ENCODE measurements at regions not wholly inside any gene's neighbourhood (a gene's known extent, or its start where the extent isn't known, plus 50 kb on each side); places are given as distances from the start of the nearest gene placed in this dataset.

DNA sequence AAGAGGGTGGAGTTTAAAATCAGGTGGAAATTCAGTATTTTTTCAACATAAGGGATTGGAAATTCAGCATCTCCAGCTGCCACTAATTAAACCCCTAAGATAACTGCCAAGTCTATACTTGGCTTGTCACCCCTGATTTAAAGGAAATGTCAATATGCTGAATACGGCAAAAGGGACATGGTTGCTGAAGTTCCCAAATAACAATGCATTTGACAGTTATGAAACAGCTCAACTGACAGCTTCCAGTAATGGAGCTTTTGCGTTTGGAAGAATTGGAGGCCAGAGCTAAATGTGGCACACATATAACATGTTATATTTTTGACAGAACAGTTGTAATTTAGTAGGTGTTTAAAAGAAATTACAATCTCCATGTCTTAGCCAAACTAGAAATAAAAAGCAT lies 1867.9 kb upstream of the LRRTM1 start:
- TF ChIP-seq, protein P1, sequence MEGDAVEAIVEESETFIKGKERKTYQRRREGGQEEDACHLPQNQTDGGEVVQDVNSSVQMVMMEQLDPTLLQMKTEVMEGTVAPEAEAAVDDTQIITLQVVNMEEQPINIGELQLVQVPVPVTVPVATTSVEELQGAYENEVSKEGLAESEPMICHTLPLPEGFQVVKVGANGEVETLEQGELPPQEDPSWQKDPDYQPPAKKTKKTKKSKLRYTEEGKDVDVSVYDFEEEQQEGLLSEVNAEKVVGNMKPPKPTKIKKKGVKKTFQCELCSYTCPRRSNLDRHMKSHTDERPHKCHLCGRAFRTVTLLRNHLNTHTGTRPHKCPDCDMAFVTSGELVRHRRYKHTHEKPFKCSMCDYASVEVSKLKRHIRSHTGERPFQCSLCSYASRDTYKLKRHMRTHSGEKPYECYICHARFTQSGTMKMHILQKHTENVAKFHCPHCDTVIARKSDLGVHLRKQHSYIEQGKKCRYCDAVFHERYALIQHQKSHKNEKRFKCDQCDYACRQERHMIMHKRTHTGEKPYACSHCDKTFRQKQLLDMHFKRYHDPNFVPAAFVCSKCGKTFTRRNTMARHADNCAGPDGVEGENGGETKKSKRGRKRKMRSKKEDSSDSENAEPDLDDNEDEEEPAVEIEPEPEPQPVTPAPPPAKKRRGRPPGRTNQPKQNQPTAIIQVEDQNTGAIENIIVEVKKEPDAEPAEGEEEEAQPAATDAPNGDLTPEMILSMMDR (conservative IDR thresholded peaks at IDR 0.05): no peak

DNA sequence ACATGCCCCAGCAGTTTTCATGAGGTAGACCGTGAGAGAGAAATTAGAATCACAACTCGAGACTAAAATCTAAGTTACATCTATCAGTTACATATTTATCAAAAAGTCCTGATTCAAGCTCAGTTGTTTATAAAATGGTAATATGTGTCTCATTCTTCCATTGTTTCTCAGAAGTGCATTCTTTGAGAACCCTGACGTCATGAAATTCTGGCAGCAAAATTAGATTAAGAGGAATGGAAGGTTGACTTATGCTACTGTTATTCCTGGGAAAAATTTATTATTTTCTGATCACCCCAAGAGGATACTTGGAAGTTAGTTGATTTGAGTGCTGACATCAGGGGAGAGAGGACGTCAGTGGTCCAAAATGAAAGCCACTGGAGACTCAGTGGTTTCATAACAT lies 1864.8 kb upstream of the LRRTM1 start:
- H3K27ac ChIP-seq: no peak overlapping the region
- TF ChIP-seq, protein P1 (conservative IDR thresholded peaks at IDR 0.05): no peak

More for the DNA sequence above, 1867.9 kb upstream of the LRRTM1 start:
- no peak overlapping the region for H3K27ac ChIP-seq

DNA sequence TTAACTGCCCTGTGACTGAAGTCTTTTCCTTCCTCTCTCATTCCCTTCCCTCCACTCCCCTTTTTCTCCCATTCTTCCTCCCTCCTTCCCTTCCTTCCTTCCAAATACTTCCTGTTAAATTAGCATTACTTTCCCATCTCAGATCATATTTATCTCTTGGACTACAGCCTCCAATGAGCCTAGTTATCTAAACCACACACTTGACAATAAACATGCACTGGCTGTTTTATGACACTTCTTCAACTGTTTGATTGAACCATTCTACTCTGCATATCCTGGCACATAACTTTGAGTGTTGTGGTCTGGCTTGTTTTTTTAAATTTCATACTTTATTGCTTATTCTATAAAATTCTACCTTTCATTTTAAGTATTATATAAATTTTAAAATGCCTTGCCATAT lies 1860.8 kb upstream of the LRRTM1 start:
- no peak overlapping the region for H3K27ac ChIP-seq
- TF ChIP-seq, protein P1 (conservative IDR thresholded peaks at IDR 0.05): no peak

DNA sequence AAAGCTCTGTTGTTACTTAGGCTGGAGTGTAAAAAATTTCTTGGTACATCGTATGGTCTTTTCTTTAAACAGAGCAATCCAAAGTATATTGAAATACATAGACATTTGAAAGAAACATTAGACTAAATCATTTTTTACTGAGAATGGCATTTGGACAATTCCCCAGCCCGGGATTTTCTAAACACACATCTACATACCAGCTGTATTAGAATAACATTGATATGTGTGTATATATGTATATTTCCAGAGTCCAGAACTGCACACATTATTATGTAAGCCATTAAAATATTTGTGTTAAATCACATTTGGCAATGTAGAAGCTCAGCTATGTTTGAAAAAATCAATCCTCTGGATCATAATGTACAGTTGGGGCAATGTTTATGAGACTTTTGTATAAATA lies 1853.6 kb upstream of the LRRTM1 start:
- TF ChIP-seq, protein P1 (conservative IDR thresholded peaks at IDR 0.05): no peak
- H3K27ac ChIP-seq: no peak overlapping the region

DNA sequence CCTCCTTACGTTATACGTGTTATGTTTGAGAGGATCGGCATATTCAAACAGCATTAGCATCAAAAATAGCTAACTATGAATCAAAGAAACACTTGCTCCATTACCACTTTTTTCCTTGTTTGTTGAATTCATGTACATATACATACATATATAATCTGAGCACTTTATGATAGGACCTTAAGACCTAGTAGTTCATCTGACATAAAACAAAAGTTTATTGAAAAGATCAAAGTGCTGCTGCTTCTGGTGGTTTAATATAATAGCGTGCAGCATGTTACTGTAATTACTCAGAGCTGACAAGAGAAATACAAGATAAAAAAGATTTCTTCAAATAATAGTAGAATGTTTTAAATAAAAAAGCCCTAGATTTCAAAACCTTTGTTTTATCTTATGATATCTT lies 1850.9 kb upstream of the LRRTM1 start:
- TF ChIP-seq, protein P1 (conservative IDR thresholded peaks at IDR 0.05): no peak
- no peak overlapping the region for H3K27ac ChIP-seq

DNA sequence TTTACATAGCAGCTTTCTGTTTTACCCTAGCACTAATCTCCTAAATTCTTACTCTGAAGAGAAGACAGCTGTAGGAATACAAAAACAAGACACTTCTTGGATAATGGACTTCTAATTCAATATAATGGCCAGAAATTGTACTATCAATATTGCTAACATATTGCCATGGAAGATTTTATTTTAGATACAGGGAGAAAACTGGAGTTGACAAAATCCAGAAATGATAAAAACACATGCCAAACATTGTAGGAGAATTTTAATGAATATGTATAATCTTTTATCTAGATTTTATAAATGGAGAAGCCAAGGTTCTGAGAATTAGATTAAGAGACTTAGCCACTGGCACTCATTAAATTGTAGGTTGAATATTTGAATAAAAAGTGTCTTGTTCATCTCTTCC lies 1838.8 kb upstream of the LRRTM1 start:
- no peak overlapping the region for H3K27ac ChIP-seq
- TF ChIP-seq, protein P1 (conservative IDR thresholded peaks at IDR 0.05): no peak

DNA sequence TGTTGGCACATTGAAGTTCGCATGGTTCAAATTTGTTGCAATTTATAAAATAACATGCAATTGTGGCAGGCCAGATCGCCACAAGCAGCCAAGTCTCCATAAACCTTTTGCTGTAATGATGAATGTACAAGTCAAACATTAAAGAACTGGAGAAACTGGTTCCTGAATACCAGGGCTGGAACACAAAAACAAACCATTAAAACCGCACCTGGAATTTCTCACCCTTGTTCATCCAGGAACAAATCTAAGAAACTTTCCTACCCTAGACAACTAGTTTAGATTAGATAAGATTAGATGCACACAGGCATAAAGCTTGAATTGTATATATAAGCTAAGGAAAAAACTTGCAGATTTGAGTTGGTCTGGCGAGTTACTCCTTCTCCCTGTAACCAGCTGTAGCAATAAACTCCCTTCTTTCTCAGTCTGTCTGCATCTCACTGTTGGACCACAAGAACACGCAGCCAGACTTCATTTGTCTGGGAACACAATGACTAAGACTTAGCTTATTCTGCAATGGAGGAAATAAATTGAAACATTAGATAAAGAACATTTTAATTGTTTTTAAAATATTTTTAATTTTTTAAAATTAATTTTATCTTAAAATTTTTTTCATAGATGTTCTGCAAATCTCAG lies 1835.5 kb upstream of the LRRTM1 start:
- TF ChIP-seq, protein P1 (conservative IDR thresholded peaks at IDR 0.05): no peak
- peak overlapping the region; percentile 81 for H3K27ac ChIP-seq

Measured in VCaP (cell line).